Endodermal cell (in vitro differentiated cells): ENCODE measurements at regions not wholly inside any gene's neighbourhood (a gene's known extent, or its start where the extent isn't known, plus 50 kb on each side); places are given as distances from the start of the nearest gene placed in this dataset.
A peak's percentile ranks its signal among the peaks of the same experiment; 100 is the strongest.

Source experiments
- DNase-seq: peaks from one replicate; pipeline ENCODE4 v3.0.0-alpha.2; 2017
- H3K27ac ChIP-seq: 2 replicates; pipeline ENCODE4 v1.5.1; 2013; ENCODE audit warnings: mild to moderate bottlenecking, low read depth, low read length, moderate library complexity
- H3K27me3 ChIP-seq: 2 replicates; pipeline ENCODE4 v1.6.1; 2013; ENCODE audit warnings: mild to moderate bottlenecking, low read length, moderate library complexity; ENCODE audit not compliant: insufficient read depth, control insufficient read depth, poor library complexity, severe bottlenecking
- H3K36me3 ChIP-seq: 2 replicates; pipeline ENCODE4 v1.7.0; 2013; ENCODE audit warnings: mild to moderate bottlenecking, low read length, moderate library complexity; ENCODE audit not compliant: control insufficient read depth, insufficient read depth
- H3K4me1 ChIP-seq: one replicate; pipeline ENCODE4 v1.7.0; 2013; ENCODE audit warnings: low read length; ENCODE audit not compliant: control insufficient read depth, insufficient read depth
- H3K4me3 ChIP-seq: 2 replicates; pipeline ENCODE4 v1.5.1; 2013; ENCODE audit warnings: mild to moderate bottlenecking, low read length, moderate library complexity
- H3K9ac ChIP-seq: 2 replicates; pipeline ENCODE4 v1.6.1; 2013; ENCODE audit warnings: mild to moderate bottlenecking, low read length, moderate library complexity; ENCODE audit not compliant: poor library complexity, severe bottlenecking; ENCODE audit errors: extremely low read depth
- H3K9me3 ChIP-seq: 2 replicates; pipeline ENCODE4 v1.6.1; 2013; ENCODE audit warnings: mild to moderate bottlenecking, low read length, moderate library complexity; ENCODE audit not compliant: control insufficient read depth
- H3K27ac Mint-ChIP-seq: 2 replicates; pipeline ENCODE4 v1.8.0; 2020; ENCODE audit warnings: mixed read lengths
- H3K27me3 Mint-ChIP-seq: 2 replicates; pipeline ENCODE4 v1.8.0; 2021; ENCODE audit warnings: mild to moderate bottlenecking, mixed read lengths; ENCODE audit not compliant: insufficient read depth
- H3K36me3 Mint-ChIP-seq: 2 replicates; pipeline ENCODE4 v1.8.0; 2020; ENCODE audit warnings: low read depth, mixed read lengths
- H3K4me1 Mint-ChIP-seq: 2 replicates; pipeline ENCODE4 v1.8.0; 2020; ENCODE audit warnings: mixed read lengths
- H3K4me3 Mint-ChIP-seq: 2 replicates; pipeline ENCODE4 v1.8.0; 2020; ENCODE audit warnings: mild to moderate bottlenecking, moderate library complexity, mixed read lengths
- H3K9me3 Mint-ChIP-seq: 2 replicates; pipeline ENCODE4 v1.8.0; 2020; ENCODE audit warnings: mild to moderate bottlenecking, mixed read lengths
- CTCF ChIP-seq: fragments of 200-600 bp; sonication (generic); conservative IDR thresholded peaks from 2 replicates; pipeline ENCODE4 v1.5.0; 2021; ENCODE audit warnings: antibody characterized with exemption, mild to moderate bottlenecking
- WGBS, 2 experiments: methylation state at CpG; one replicate each; pipeline versions ENCODE4 v1.1.5 to v1.1.7; 2013; ENCODE audit warnings: missing lambda C conversion rate in 2 of 2, mixed read lengths in 1 of 2; ENCODE audit not compliant: insufficient coverage in 1 of 2, insufficient read length in 1 of 2; 5-methylcytosine and 5-hydroxymethylcytosine counted together

GRCh38 chr16:5793556-5793955 is 696.0 kb upstream of the EEF2KMT start:
- H3K4me3 ChIP-seq, result no peak overlapping the region
- no peak overlapping the region for H3K27ac ChIP-seq
- Mint-ChIP-seq H3K4me1 (peaks cover 17% of the 10 kb centered on the region), H3K27me3 (no peaks in the 10 kb centered on the region), H3K27ac (no peak overlapping the region), H3K4me3 (no peak overlapping the region), H3K9me3 (no peaks in the 10 kb centered on the region), H3K36me3 (no peaks in the 10 kb centered on the region)
- no peaks in the 10 kb centered on the region for H3K9me3 ChIP-seq
- no peaks in the 10 kb centered on the region for H3K27me3 ChIP-seq
- no peak overlapping the region for H3K9ac ChIP-seq
- no peak for TF ChIP-seq CTCF
- no peaks in the 10 kb centered on the region for H3K36me3 ChIP-seq
- 91% methylated on average over 5 of the region's 5 CpGs; no CpG with 5 or more reads in 1 of the 2 experiments for WGBS, 2 experiments
- DNase-seq, result no peak
- peaks cover 3% of the 10 kb centered on the region for H3K4me1 ChIP-seq

- H3K27me3 ChIP-seq, result no peaks in the 10 kb centered on the region
- H3K36me3 ChIP-seq, result no peaks in the 10 kb centered on the region
- no peak for TF ChIP-seq CTCF
- no peak overlapping the region for H3K4me3 ChIP-seq
- H3K27ac ChIP-seq, result no peak overlapping the region
- no peak for DNase-seq
- Mint-ChIP-seq H3K27me3 (no peaks in the 10 kb centered on the region), H3K4me1 (peaks cover 15% of the 10 kb centered on the region), H3K4me3 (no peak overlapping the region), H3K36me3 (no peaks in the 10 kb centered on the region), H3K27ac (no peak overlapping the region), H3K9me3 (no peaks in the 10 kb centered on the region)
- no peak overlapping the region for H3K9ac ChIP-seq
- H3K9me3 ChIP-seq, result no peaks in the 10 kb centered on the region
- H3K4me1 ChIP-seq, result peaks cover 3% of the 10 kb centered on the region
- 89 to 94% methylated on average over 8 of the region's 8 CpGs for WGBS, 2 experiments
Observed at GRCh38 chr16:5791011-5791657, 693.5 kb upstream of the EEF2KMT start.

GRCh38 chr16:5790512-5790911 is 692.9 kb upstream of the EEF2KMT start:
- H3K4me1 Mint-ChIP-seq, result peaks cover 8% of the 10 kb centered on the region
- TF ChIP-seq CTCF, result no peak
- H3K36me3 Mint-ChIP-seq, result no peaks in the 10 kb centered on the region
- no peak overlapping the region for H3K9ac ChIP-seq
- H3K4me1 ChIP-seq, result no peaks in the 10 kb centered on the region
- H3K36me3 ChIP-seq, result no peaks in the 10 kb centered on the region
- no peaks in the 10 kb centered on the region for H3K9me3 Mint-ChIP-seq
- H3K27ac ChIP-seq, result no peak overlapping the region
- 70% methylated on average over 3 of the region's 4 CpGs; no CpG with 5 or more reads in 1 of the 2 experiments for WGBS, 2 experiments
- H3K4me3 ChIP-seq, result no peak overlapping the region
- DNase-seq, result peak; percentile 49
- no peak overlapping the region for H3K27ac Mint-ChIP-seq
- no peaks in the 10 kb centered on the region for H3K27me3 ChIP-seq
- H3K4me3 Mint-ChIP-seq, result no peak overlapping the region
- H3K27me3 Mint-ChIP-seq, result peaks cover 3% of the 10 kb centered on the region
- H3K9me3 ChIP-seq, result no peaks in the 10 kb centered on the region
